HG02970 (cell line): ENCODE measurements at regions not wholly inside any gene's neighbourhood (a gene's known extent, or its start where the extent isn't known, plus 50 kb on each side); places are given as distances from the start of the nearest gene placed in this dataset.

Experiments used
- ATAC-seq: cut with Tn5 transposase; IDR thresholded peaks from one replicate; pipeline ENCODE4 v1.9.1; 2021; ENCODE audit warnings: mild to moderate bottlenecking, moderate library complexity, moderate number of reproducible peaks; ENCODE audit not compliant: unreplicated experiment, low FRiP score

GRCh38 chr11:70519117-70519516 is 120.8 kb downstream of the CTTN start:
- ATAC-seq = no peak

DNA sequence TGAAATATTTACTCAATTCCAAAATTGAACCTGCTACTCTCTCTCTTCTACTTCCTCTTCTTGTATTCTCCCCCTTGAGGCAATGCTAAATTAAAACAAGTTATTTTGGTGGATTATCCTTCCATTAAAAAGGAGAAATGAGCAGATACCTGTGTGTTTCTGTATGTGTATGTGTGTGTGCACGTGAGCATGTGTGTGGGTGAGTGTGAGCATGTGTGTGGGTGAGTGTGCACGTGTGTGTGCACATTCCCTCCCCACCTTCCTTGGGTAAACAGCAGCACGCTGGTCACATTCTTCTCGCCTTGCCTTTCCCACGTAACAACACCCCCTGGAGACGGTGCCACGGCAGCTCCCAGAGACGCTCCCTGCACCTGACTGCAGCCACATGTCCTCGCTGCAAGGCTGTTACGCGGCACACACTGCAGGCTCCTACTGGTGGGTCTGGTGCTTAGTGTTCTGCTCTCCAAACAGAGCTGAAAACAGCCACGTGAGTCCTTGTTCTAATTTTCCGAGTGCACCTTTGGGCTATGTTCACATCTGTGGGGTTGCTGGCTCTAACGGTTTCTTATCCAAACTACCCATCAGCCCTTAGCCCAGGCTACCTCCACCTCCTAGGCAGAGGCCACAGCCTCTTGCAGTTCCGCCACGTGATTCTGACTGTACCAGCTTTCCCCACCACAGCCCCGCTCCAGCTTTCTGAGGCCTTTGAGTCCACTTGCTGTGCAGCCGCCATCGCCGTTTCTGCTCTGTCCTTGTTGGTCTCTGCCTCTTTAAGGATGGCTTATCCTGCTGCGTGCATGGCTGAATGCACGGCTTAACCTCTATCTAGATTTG is 123.4 kb downstream of the CTTN start:
- ATAC-seq = no peak

DNA sequence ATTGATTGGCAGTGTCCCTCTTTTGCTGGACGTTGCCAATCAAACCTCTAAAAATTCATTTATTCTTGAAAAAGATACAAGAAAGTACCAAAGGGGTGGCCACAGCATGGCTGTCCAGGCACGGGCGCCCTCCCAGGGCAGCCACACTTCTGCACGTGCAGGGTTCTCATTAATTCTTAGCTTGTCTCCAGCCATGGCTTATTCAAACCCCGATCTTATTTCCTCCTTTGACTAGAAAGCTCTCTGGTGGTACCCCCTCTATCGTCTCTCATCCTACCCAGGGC is 123.9 kb downstream of the CTTN start:
- ATAC-seq = no peak

DNA sequence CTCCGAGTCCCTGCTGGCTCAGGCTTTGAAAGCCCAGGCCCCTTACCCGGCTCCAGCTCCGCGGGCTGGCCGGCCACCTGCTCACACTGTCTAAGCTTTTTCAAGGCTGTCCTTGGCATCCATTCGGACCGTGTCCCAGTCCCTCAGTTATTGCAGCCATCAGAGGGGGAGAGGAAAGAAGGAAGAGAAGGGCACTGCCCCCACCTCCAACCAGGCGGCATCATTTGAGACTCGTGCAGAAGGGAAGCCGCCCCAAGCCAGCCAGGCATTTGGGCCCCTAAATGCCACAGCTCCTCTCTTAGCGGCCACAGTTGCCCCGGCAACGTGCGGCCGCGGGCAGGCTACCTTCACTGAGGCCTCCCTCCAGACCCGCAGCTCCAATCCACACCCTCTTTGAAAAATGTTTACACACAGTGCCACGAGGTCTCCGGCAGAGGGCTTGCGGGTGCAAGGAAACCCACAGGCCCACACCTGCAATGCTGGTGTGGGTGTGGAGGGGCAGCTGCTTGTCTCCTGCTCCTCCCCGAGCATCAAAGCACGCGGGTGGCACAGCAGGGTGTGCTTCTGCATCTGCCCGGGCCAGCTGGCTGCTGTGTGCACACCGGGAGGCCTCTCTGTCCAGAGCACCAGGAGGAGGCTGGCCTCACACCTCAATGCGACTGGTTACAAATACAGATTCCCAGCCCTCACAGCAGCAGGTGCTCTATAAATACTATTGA is 124.4 kb downstream of the CTTN start:
- ATAC-seq = no peak

DNA sequence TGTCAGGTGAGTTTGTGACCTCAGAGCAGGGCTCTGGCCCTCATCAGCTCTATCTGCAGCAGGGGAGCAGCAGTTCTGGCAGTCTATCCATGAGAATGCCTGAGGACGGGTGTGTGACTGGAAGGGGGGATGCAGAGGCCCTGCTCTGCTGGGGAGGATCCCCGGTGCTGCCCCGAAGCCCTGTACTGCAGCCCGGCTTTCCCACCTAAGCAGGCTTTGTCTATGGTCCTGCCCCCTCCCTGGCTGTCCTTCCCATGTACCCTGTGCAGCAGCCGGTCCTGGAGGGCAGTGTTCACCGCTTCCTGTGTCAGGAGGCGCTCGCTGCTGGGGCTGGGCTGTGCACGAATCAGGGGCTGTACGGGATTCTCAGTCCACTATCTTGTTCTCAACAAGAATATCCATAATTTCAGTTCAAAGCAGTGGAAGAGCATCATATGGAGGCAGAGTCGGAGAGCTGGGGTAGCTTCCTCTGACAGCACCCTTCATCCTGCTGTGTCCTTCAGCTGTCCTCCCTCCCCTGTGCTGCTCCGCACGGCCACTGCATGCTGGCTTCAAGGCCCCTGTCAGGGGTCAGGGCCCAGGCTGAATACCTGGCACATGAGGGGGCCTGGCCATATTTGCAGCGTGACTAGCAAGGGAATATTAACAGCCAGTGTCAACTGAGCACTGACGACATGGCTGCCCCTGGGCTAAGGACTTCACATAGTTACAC is 125.2 kb downstream of the CTTN start:
- ATAC-seq = no peak

- no peak for ATAC-seq
Measured at GRCh38 chr11:70524096-70524922, 126.0 kb downstream of the CTTN start.

DNA sequence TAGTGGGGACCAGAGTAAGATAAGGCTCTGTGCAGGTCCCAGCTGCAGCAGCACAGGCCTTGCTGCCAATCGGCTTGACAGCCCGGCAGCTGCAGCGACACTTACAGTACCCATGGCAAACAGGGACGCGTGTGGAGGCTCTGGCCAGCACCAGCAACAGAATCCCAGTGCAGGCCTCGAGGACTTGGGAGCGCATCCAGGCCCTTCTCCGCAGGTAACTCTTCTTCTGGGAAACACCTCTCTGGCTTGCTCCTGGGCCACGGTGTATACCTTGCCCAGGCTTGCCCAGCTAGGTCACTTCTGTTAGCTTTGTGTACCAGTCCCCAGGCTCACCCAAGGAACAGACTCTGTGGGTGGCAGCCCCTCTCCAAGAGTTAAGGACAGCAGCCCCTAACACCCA is 126.7 kb downstream of the CTTN start:
- no peak for ATAC-seq

DNA sequence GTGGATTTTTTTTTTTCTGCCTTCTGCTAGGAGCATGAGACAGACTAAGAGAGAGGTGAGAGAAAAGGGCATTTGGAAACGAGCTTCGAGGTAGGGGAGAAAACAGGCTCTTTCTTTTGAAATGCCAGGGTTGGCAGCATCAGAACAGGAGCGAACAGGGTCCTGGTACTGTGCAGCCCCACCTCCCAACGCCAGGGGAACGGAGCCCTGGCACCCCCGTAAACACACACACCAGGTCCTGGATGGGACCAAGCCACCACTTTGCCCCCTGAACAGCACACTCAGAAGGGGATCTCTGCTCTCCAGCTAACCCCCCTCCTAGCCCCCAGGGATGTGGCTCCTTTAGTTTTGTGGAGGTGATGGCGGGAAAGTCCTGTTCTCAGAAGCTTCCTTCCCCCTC is 127.1 kb downstream of the CTTN start:
- ATAC-seq = no peak

GRCh38 chr11:70526116-70527045 is 128.1 kb downstream of the CTTN start:
- ATAC-seq = no peak

- no peak for ATAC-seq
Measured at GRCh38 chr11:70527046-70527395, 128.7 kb downstream of the CTTN start.

- no peak for ATAC-seq
Measured at GRCh38 chr11:70527429-70528045, 129.2 kb downstream of the CTTN start.

GRCh38 chr11:70528046-70528793 is 129.9 kb downstream of the CTTN start:
- no peak for ATAC-seq

DNA sequence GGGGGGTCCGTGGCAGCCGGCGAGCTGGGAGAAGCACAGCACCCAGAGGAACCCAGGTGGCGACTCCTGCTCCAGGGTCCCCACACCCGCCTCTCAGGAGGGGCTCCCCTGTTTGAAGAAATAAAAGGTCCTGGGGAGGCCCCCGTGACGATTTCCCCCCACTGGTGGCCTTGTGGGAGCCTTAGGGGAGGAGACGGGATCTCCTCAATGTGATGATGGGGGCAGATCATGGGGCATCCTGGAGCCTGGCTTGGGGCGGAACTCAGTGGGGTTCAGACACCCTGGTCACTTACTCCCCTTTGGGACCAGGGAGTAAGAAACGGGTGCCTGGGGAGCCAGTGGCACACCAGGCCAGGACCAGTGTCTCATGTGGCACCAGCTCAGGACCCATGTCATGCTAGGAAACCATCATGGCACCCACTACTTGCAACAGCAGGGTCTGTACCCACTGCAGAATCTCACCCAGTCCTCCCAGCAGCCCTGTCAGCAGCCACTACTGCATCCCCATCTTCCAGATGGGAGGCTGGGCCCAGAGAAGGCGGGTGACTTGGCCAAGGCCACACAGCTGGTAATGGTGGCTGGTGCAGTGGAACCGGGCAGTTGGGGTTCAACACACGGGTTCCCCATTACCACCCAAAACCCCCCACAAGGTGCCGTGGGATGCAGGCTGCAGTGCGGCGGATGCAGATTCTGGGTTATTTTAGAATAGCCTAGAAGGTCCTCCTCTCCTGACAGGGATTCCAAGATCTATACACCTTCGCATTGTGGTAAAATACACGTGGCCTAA is 130.7 kb downstream of the CTTN start:
- ATAC-seq = no peak

- ATAC-seq = no peak
Measured at GRCh38 chr11:70530010-70530409, 131.7 kb downstream of the CTTN start.

GRCh38 chr11:70530629-70531185 is 132.4 kb downstream of the CTTN start:
- no peak for ATAC-seq

- no peak for ATAC-seq
Measured at GRCh38 chr11:70531281-70532065, 133.1 kb downstream of the CTTN start.

DNA sequence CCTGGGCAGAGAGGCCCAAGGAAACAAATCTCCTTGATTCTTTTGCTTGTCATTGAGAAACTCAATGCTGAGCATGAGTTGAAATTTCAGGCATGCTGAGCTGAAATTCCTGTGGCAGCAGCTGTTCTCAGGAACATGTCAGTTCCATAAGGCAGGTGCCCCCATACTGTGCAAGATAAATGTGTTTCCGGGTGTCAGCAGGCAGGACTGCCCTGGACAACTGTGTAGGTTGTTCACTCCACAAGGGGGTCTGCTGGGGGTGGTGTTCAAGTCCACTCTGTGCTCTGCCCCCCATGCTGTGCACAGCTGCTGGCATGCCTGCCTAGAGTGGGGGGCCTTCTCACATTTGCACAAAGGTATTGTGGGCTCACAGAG is 133.7 kb downstream of the CTTN start:
- no peak for ATAC-seq
